C4-2B (cell line): ENCODE measurements at regions not wholly inside any gene's neighbourhood (a gene's known extent, or its start where the extent isn't known, plus 50 kb on each side); places are given as distances from the start of the nearest gene placed in this dataset.

Experiments used
- H3K27ac ChIP-seq: fragments of 450-650 bp; 2 replicates; pipeline ENCODE4 v1.5.1; 2017
- CTCF ChIP-seq: fragments of 450-650 bp; conservative IDR thresholded peaks from 2 replicates; pipeline ENCODE4 v1.5.1; 2017; ENCODE audit warnings: mild to moderate bottlenecking
- ZFX ChIP-seq: fragments of 450-650 bp; IDR thresholded peaks from 2 replicates; pipeline ENCODE4 v1.6.1; 2017

- TF ChIP-seq CTCF (no peak), ZFX (no peak)
- no peak overlapping the region for H3K27ac ChIP-seq
Measured at GRCh38 chr11:81459766-81460306, 1273.8 kb downstream of the FAM181B start.

GRCh38 chr11:81449588-81450156 is 1284.0 kb downstream of the FAM181B start:
- TF ChIP-seq ZFX = no peak
- no peak for TF ChIP-seq CTCF
- no peak overlapping the region for H3K27ac ChIP-seq

GRCh38 chr11:81444297-81444696 is 1289.4 kb downstream of the FAM181B start:
- TF ChIP-seq ZFX (no peak), CTCF (peak; percentile 37)
- H3K27ac ChIP-seq = no peak overlapping the region

- TF ChIP-seq ZFX = no peak
- no peak for TF ChIP-seq CTCF
- H3K27ac ChIP-seq = no peak overlapping the region
Measured at GRCh38 chr11:81432333-81432732, 1301.3 kb downstream of the FAM181B start.

- TF ChIP-seq ZFX (no peak), CTCF (no peak)
- no peak overlapping the region for H3K27ac ChIP-seq
Measured at GRCh38 chr11:81424822-81425221, 1308.8 kb downstream of the FAM181B start.

GRCh38 chr11:81422402-81422801 is 1311.3 kb downstream of the FAM181B start:
- TF ChIP-seq CTCF (no peak), ZFX (no peak)
- H3K27ac ChIP-seq = no peak overlapping the region

GRCh38 chr11:81421251-81421860 is 1312.3 kb downstream of the FAM181B start:
- no peak overlapping the region for H3K27ac ChIP-seq

More at GRCh38 chr11:81421251-81421860, 1312.3 kb downstream of the FAM181B start:
- no peak for TF ChIP-seq CTCF
- TF ChIP-seq ZFX = no peak
